Left ventricle myocardium inferior (tissue), 1 donor: ENCODE measurements at regions not wholly inside any gene's neighbourhood (a gene's known extent, or its start where the extent isn't known, plus 50 kb on each side); places are given as distances from the start of the nearest gene placed in this dataset.

Experiments used
- DNase-seq: peaks from one replicate; pipeline ENCODE4 v3.0.0-alpha.2; 2020
- H3K27ac ChIP-seq: fragments of 200-600 bp; replicated peaks from 2 replicates; pipeline ENCODE4 v1.8.0; 2021
- H3K27me3 ChIP-seq: fragments of 200-600 bp; 2 replicates; pipeline ENCODE4 v1.8.0; 2021; ENCODE audit warnings: low read depth
- H3K36me3 ChIP-seq: fragments of 200-600 bp; 2 replicates; pipeline ENCODE4 v1.8.0; 2021
- H3K4me1 ChIP-seq: fragments of 200-600 bp; 2 replicates; pipeline ENCODE4 v1.8.0; 2021
- H3K4me3 ChIP-seq: fragments of 200-600 bp; 2 replicates; pipeline ENCODE4 v1.8.0; 2021; ENCODE audit warnings: mild to moderate bottlenecking, moderate library complexity
- H3K9me3 ChIP-seq: fragments of 200-600 bp; replicated peaks from 2 replicates; pipeline ENCODE4 v1.8.0; 2021
- intact Hi-C: fragments of 100-400 bp; cut with micrococcal nuclease; formaldehyde crosslinking; loops from one replicate; pipeline ENCODE4 v1.11.0; 2022
- TF ChIP-seq, protein P1 (sequence below): fragments of 200-600 bp; IDR thresholded peaks from 2 replicates; pipeline ENCODE4 v1.8.0; 2021; ENCODE audit warnings: antibody characterized with exemption, mild to moderate bottlenecking, borderline replicate concordance
- donor health status: DM: no; HTN: yes; CAD: no; lungs with severe emphysema.

GRCh38 chr15:29470311-29470710, 200.7 kb upstream of the NSMCE3 start:
- Histone ChIP-seq H3K4me1 (peaks cover 7% of the 10 kb centered on the region), H3K9me3 (no peaks in the 10 kb centered on the region), H3K27me3 (no peaks in the 10 kb centered on the region), H3K36me3 (no peaks in the 10 kb centered on the region), H3K27ac (no peak overlapping the region), H3K4me3 (no peak overlapping the region)
- TF ChIP-seq, protein P1, sequence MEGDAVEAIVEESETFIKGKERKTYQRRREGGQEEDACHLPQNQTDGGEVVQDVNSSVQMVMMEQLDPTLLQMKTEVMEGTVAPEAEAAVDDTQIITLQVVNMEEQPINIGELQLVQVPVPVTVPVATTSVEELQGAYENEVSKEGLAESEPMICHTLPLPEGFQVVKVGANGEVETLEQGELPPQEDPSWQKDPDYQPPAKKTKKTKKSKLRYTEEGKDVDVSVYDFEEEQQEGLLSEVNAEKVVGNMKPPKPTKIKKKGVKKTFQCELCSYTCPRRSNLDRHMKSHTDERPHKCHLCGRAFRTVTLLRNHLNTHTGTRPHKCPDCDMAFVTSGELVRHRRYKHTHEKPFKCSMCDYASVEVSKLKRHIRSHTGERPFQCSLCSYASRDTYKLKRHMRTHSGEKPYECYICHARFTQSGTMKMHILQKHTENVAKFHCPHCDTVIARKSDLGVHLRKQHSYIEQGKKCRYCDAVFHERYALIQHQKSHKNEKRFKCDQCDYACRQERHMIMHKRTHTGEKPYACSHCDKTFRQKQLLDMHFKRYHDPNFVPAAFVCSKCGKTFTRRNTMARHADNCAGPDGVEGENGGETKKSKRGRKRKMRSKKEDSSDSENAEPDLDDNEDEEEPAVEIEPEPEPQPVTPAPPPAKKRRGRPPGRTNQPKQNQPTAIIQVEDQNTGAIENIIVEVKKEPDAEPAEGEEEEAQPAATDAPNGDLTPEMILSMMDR: no peak
- no peak for DNase-seq
- intact Hi-C loops: no loop called here

DNA sequence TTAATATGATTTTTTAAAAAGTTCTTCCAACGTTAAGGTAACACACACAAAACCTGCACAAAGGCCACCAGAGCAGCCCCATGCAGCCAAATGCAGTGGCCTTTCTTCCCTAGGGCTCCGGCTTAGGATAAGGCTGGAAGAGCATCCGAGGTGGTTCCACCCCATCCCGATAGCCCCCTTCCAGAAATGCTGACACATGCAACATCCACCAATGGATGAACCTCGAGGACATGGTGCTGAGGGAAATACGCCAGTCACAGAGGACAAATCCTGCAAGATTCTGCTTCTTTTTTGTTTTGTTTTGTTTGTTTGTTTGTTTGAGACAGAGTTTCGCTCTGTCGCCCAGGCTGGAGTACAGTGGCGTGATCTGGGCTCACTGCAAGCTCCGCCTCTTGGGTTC, 199.3 kb upstream of the NSMCE3 start:
- Histone ChIP-seq H3K27ac (no peak overlapping the region), H3K4me1 (peaks cover 16% of the 10 kb centered on the region), H3K36me3 (no peaks in the 10 kb centered on the region), H3K27me3 (no peaks in the 10 kb centered on the region), H3K4me3 (no peak overlapping the region), H3K9me3 (no peaks in the 10 kb centered on the region)
- TF ChIP-seq, protein P1: no peak
- DNase-seq: no peak
- intact Hi-C loops: no loop called here

DNA sequence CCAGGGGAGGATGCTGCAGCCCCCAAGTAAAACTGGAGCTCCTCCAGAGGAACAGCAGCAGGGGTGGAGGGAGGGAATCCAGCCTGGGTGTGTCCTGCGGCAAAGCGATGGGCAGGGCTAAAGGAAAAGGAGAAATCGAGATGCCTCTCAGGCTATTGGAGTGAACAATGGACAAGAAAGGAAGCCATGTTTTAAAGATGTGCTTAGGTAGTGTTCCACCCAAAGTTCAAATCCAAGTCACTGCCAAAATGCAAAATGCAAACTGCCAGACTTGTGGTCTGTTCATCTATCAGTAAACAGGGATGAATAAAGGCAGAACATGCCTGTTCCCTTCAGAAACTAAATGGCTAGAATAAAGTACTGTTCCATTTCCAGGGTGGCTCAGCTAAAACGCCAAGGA, 197.5 kb upstream of the NSMCE3 start:
- Histone ChIP-seq H3K27me3 (no peaks in the 10 kb centered on the region), H3K4me3 (no peak overlapping the region), H3K4me1 (peaks cover 16% of the 10 kb centered on the region), H3K36me3 (no peaks in the 10 kb centered on the region), H3K27ac (no peak overlapping the region), H3K9me3 (no peaks in the 10 kb centered on the region)
- TF ChIP-seq, protein P1: no peak
- intact Hi-C loops: no loop called here
- no peak for DNase-seq

- no peak overlapping the region for H3K27ac ChIP-seq
- H3K4me3 ChIP-seq: no peak overlapping the region
- H3K4me1 ChIP-seq: peaks cover 16% of the 10 kb centered on the region
- TF ChIP-seq, protein P1: no peak
- no peaks in the 10 kb centered on the region for H3K9me3 ChIP-seq
- intact Hi-C loops: no loop called here
- no peaks in the 10 kb centered on the region for H3K36me3 ChIP-seq
- no peak for DNase-seq
- H3K27me3 ChIP-seq: no peaks in the 10 kb centered on the region
These were observed 196.7 kb upstream of the NSMCE3 start for GRCh38 chr15:29466292-29466691.

- TF ChIP-seq, protein P1: no peak
- Histone ChIP-seq H3K27ac (no peak overlapping the region), H3K4me3 (no peak overlapping the region)
These were observed 196.2 kb upstream of the NSMCE3 start for GRCh38 chr15:29465816-29466215.

GRCh38 chr15:29465196-29465595, 195.6 kb upstream of the NSMCE3 start:
- H3K4me3 ChIP-seq: no peak overlapping the region
- intact Hi-C loops: no loop called here
- TF ChIP-seq, protein P1: no peak
- no peak for DNase-seq
- no peak overlapping the region for H3K27ac ChIP-seq
- no peaks in the 10 kb centered on the region for H3K27me3 ChIP-seq
- no peaks in the 10 kb centered on the region for H3K36me3 ChIP-seq
- H3K4me1 ChIP-seq: peaks cover 16% of the 10 kb centered on the region
- no peaks in the 10 kb centered on the region for H3K9me3 ChIP-seq

More at GRCh38 chr15:29465816-29466215, 196.2 kb upstream of the NSMCE3 start:
- H3K9me3 ChIP-seq: no peaks in the 10 kb centered on the region
- H3K4me1 ChIP-seq: peaks cover 16% of the 10 kb centered on the region
- H3K27me3 ChIP-seq: no peaks in the 10 kb centered on the region
- intact Hi-C loops: no loop called here
- H3K36me3 ChIP-seq: no peaks in the 10 kb centered on the region
- no peak for DNase-seq
